Hematopoietic multipotent progenitor cell treated with erythropoietin and hydrocortisone succinate and interleukin-3 and kit ligand, for 8 days (in vitro differentiated cells): ENCODE measurements at regions not wholly inside any gene's neighbourhood (a gene's known extent, or its start where the extent isn't known, plus 50 kb on each side); places are given as distances from the start of the nearest gene placed in this dataset.

Experiments
- DNase-seq: peaks from one replicate; pipeline ENCODE4 v3.0.0-alpha.2; 2015

GRCh38 chr5:125834438-125835115, 588.6 kb upstream of the GRAMD2B start:
- DNase-seq = no peak

- no peak for DNase-seq
These were observed 587.7 kb upstream of the GRAMD2B start for GRCh38 chr5:125835293-125836172.

GRCh38 chr5:125836256-125836655, 587.0 kb upstream of the GRAMD2B start:
- no peak for DNase-seq

- no peak for DNase-seq
These were observed 585.3 kb upstream of the GRAMD2B start for GRCh38 chr5:125837866-125838265.

GRCh38 chr5:125847561-125847960, 575.6 kb upstream of the GRAMD2B start:
- DNase-seq = no peak

- DNase-seq = no peak
These were observed 574.5 kb upstream of the GRAMD2B start for GRCh38 chr5:125848751-125849150.

- no peak for DNase-seq
These were observed 566.3 kb upstream of the GRAMD2B start for GRCh38 chr5:125856949-125857348.

- no peak for DNase-seq
These were observed 559.6 kb upstream of the GRAMD2B start for GRCh38 chr5:125863579-125863978.

- DNase-seq = no peak
These were observed 557.9 kb upstream of the GRAMD2B start for GRCh38 chr5:125865166-125865815.

- no peak for DNase-seq
These were observed 555.2 kb upstream of the GRAMD2B start for GRCh38 chr5:125868036-125868435.

- DNase-seq = no peak
These were observed 553.0 kb upstream of the GRAMD2B start for GRCh38 chr5:125870256-125870655.

- no peak for DNase-seq
These were observed 549.2 kb upstream of the GRAMD2B start for GRCh38 chr5:125874057-125874456.

GRCh38 chr5:125874717-125875116, 548.5 kb upstream of the GRAMD2B start:
- no peak for DNase-seq

GRCh38 chr5:125877248-125877647, 546.0 kb upstream of the GRAMD2B start:
- no peak for DNase-seq

GRCh38 chr5:125882061-125882460, 541.1 kb upstream of the GRAMD2B start:
- no peak for DNase-seq

- DNase-seq = no peak
These were observed 540.0 kb upstream of the GRAMD2B start for GRCh38 chr5:125883223-125883622.

GRCh38 chr5:125888358-125888757, 534.9 kb upstream of the GRAMD2B start:
- DNase-seq = no peak

- DNase-seq = no peak
These were observed 532.7 kb upstream of the GRAMD2B start for GRCh38 chr5:125890511-125890931.

- no peak for DNase-seq
These were observed 532.0 kb upstream of the GRAMD2B start for GRCh38 chr5:125891061-125891725.

- DNase-seq = no peak
These were observed 528.8 kb upstream of the GRAMD2B start for GRCh38 chr5:125894383-125894782.

- no peak for DNase-seq
These were observed 526.8 kb upstream of the GRAMD2B start for GRCh38 chr5:125896368-125896767.

- no peak for DNase-seq
These were observed 526.1 kb upstream of the GRAMD2B start for GRCh38 chr5:125897089-125897488.

- no peak for DNase-seq
These were observed 524.3 kb upstream of the GRAMD2B start for GRCh38 chr5:125898851-125899405.
